Aorta (tissue), 5 donors: ENCODE measurements at regions not wholly inside any gene's neighbourhood (a gene's known extent, or its start where the extent isn't known, plus 50 kb on each side); places are given as distances from the start of the nearest gene placed in this dataset.

Source experiments
- ATAC-seq: fragments of 200-7000 bp; cut with Tn5 transposase; one replicate; pipeline ENCODE4 v1.9.1; 2022; ENCODE audit warnings: moderate library complexity; ENCODE audit not compliant: low FRiP score
- DNase-seq, 2 donors: peaks; one replicate each; pipeline ENCODE4 v3.0.0-alpha.2; 2020
- H3K27ac ChIP-seq, 2 donors: one replicate each; pipeline ENCODE4 v1.5.1; 2013; ENCODE audit warnings: low read length in 2 of 2, mild to moderate bottlenecking in 2 of 2, moderate library complexity in 2 of 2, control low read depth in 1 of 2, inconsistent platforms in 1 of 2, low read depth in 1 of 2
- H3K27me3 ChIP-seq, 2 donors: one replicate each; pipeline ENCODE4 v1.6.1; 2013; ENCODE audit warnings: control low read depth in 1 of 2, low read length in 1 of 2, mild to moderate bottlenecking in 1 of 2, moderate library complexity in 1 of 2; ENCODE audit not compliant: insufficient read depth in 2 of 2, control insufficient read depth in 1 of 2
- H3K36me3 ChIP-seq, 2 donors: one replicate each; pipeline ENCODE4 v1.6.1; 2013; ENCODE audit warnings: control low read depth in 1 of 2, low read length in 1 of 2, mild to moderate bottlenecking in 1 of 2; ENCODE audit not compliant: insufficient read depth in 2 of 2, control insufficient read depth in 1 of 2
- H3K4me1 ChIP-seq, 2 donors: one replicate each; pipeline ENCODE4 v1.6.1; 2013; ENCODE audit warnings: low read length in 2 of 2, control low read depth in 1 of 2, mild to moderate bottlenecking in 1 of 2, moderate library complexity in 1 of 2; ENCODE audit not compliant: insufficient read depth in 2 of 2, control insufficient read depth in 1 of 2
- H3K4me3 ChIP-seq, 2 donors: one replicate each; pipeline ENCODE4 v1.5.1; 2013; ENCODE audit warnings: low read length in 2 of 2, control low read depth in 1 of 2, mild to moderate bottlenecking in 1 of 2
- H3K9me3 ChIP-seq: one replicate; pipeline ENCODE4 v1.6.1; 2013; ENCODE audit warnings: mild to moderate bottlenecking, low read length; ENCODE audit not compliant: control insufficient read depth
- WGBS, 2 donors: extraction: QIAGEN DNeasy Blood & Tissue Kit; methylation state at CpG; one replicate each; pipeline ENCODE4 v1.1.7; 2013; 5-methylcytosine and 5-hydroxymethylcytosine counted together
- intact Hi-C, 2 donors: fragments of 100-400 bp; cut with DNase I; formaldehyde crosslinking; loops; one replicate each; pipeline versions ENCODE4 v1.14.2 to v1.15.0; 2022
- donor health status: healthy with polysubstance abuse.
- donor health status: Bipolar disorder and iron deficiency.
- donor health status: DM: no; HTN: no; CAD: no.
- donor health status: DM: no; HTN: no; CAD: no.
- donor health status: DM: yes; HTN: yes; CAD: no.

DNA sequence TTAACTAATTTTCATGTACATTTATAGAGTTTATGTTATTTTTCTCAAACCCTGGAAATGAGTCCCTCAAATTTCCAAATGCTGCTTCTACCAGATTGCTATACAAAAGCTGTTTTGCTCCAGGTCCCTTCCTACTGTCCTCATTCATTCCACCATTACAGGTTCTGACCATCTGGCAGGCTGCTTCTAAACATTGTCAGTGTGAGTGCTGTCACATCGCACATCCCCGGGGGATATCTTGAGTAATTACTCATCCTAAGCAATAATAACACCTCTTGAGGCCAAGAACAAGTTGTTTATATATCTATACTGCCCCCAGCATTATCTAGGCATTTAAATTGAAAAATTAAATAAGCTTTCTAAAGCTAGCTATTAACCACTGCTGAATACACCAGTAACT lies 1675.3 kb upstream of the CDH6 start:
- intact Hi-C loops, result no loop called here
- no peak overlapping the region for H3K4me3 ChIP-seq
- no peaks in the 10 kb centered on the region for H3K36me3 ChIP-seq
- no peaks in the 10 kb centered on the region for H3K27me3 ChIP-seq
- no peak for ATAC-seq
- DNase-seq, result no peak
- WGBS, 2 donors, result 62 to 65% methylated on average over 2 of the region's 2 CpGs
- H3K4me1 ChIP-seq, result no peaks in the 10 kb centered on the region
- H3K9me3 ChIP-seq, result no peaks in the 10 kb centered on the region
- no peak overlapping the region for H3K27ac ChIP-seq

DNA sequence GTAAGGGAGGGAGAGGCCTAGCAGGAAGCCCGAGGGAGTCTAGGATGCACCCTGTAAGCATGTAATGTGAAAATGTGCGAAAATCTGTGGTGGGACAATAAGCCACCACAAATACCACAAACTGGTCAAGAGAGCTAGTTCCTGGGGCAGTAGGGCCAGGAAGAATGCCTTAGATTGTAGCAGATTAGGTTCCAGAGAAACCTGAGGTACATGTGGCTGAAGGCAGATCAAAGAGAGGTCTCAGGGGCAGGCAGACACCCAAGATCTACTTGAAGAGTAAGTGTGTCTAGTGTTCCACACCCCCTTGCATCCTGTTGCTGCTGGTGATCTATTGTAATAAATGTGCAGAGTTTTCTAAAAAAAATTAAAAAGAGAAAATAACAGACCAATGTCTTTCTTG lies 1677.3 kb upstream of the CDH6 start:
- intact Hi-C loops, result no loop called here
- Histone ChIP-seq H3K4me3 (no peak overlapping the region), H3K4me1 (no peaks in the 10 kb centered on the region), H3K9me3 (no peaks in the 10 kb centered on the region), H3K27me3 (no peaks in the 10 kb centered on the region), H3K27ac (no peak overlapping the region), H3K36me3 (no peaks in the 10 kb centered on the region)
- no peak for DNase-seq
- no peak for ATAC-seq
- 79 to 87% methylated on average over 2 of the region's 2 CpGs for WGBS, 2 donors

DNA sequence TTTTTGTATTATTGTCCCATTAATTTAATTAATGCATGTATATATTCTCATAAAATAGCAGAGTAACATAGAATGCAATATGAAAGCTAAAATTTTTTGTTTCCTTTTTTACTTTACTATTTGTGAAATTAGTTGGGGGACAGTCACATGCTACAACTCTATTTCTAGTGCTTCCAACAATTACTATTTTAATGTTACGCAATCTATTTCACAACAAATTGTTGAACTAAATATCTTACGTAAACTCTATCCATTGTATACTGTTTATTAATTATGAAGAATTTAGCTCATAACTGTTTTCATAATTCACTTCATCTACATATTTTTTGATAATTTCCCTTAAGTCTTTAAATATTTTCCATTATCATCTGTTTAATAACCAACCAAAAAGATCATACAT lies 1685.4 kb upstream of the CDH6 start:
- no peak overlapping the region for H3K4me3 ChIP-seq
- intact Hi-C loops, result no loop called here
- H3K4me1 ChIP-seq, result no peaks in the 10 kb centered on the region
- H3K36me3 ChIP-seq, result no peaks in the 10 kb centered on the region
- WGBS, 2 donors, result 94 to 95% methylated on average over 2 of the region's 2 CpGs
- H3K27me3 ChIP-seq, result no peaks in the 10 kb centered on the region
- H3K27ac ChIP-seq, result no peak overlapping the region
- no peaks in the 10 kb centered on the region for H3K9me3 ChIP-seq
- DNase-seq, result no peak
- no peak for ATAC-seq

DNA sequence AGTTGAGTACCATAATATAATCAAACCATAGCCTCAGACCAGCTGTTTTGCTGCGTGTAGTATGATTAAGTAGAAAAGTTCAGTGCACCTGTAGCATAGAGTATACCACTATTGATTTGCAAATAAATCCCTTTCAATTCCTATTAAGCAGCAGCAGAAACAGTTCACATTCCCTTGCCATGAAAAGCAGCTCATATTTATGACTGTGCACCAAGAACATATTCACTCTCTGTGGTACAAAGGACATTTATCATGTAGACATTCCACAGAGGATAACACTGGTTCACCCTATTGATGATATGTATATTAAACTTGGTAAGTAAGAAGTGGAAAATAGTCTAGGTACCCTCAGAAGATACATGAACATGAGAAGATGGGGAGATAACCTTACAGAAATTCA lies 1689.1 kb upstream of the CDH6 start:
- H3K4me1 ChIP-seq, result no peaks in the 10 kb centered on the region
- WGBS, 2 donors, result 41 to 73% methylated on average over 1 of the region's 1 CpG

DNA sequence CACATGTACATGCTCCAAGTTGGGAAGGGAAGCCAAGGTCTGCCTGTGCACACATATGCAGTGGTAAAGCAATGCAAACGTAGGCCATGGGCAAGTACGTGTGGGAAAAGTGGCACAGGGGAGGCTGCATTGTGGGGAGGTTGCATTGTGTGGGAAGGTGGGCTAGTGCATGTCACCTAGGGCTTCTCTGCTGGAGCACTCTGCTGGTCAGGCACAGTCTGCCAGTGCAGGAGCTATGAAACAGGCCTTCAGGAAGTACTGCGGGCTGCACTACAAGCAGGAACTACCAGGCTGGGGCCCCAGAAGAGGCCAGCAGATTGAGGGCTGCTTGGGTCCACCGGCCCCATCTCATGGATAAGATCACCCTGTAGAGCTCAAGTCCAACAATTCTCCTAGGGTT lies 1694.6 kb upstream of the CDH6 start:
- WGBS, 2 donors, result 76 to 94% methylated on average over 4 of the region's 4 CpGs
- no peak overlapping the region for H3K27ac ChIP-seq
- DNase-seq (no peak), ATAC-seq (no peak)
- H3K27me3 ChIP-seq, result no peaks in the 10 kb centered on the region
- H3K4me3 ChIP-seq, result no peak overlapping the region
- intact Hi-C loops, result no loop called here
- no peaks in the 10 kb centered on the region for H3K36me3 ChIP-seq
- peaks cover 2% of the 10 kb centered on the region for H3K9me3 ChIP-seq
- H3K4me1 ChIP-seq, result no peaks in the 10 kb centered on the region

More for the DNA sequence above, 1689.1 kb upstream of the CDH6 start:
- intact Hi-C loops, result no loop called here
- Histone ChIP-seq H3K4me3 (no peak overlapping the region), H3K36me3 (no peaks in the 10 kb centered on the region), H3K27me3 (no peaks in the 10 kb centered on the region), H3K9me3 (no peaks in the 10 kb centered on the region), H3K27ac (no peak overlapping the region)
- ATAC-seq, result no peak
- DNase-seq, result no peak

DNA sequence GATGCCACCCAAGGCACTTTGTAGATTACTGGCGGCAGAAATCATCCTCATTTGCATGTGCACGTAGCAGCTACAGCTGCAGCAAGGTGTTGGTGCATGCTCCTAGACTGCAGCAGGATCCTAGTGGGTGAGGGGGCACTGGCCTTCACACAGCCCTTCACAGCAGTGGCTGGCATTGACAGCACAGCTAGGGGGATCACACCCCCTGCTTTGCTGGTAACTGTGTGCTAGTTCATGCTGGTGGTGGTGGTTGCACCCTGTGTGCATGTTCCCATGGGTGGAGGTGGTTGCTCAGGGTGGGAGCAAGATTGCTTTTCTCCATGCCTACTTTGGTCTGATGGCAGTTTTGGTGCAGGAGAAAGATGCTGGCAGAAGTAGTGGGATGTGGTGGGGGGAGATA lies 1695.1 kb upstream of the CDH6 start:
- Histone ChIP-seq H3K36me3 (no peaks in the 10 kb centered on the region), H3K4me3 (no peak overlapping the region), H3K9me3 (peaks cover 2% of the 10 kb centered on the region), H3K27ac (no peak overlapping the region), H3K4me1 (no peaks in the 10 kb centered on the region), H3K27me3 (no peaks in the 10 kb centered on the region)
- WGBS, 2 donors, result 80 to 83% methylated on average over 2 of the region's 2 CpGs
- intact Hi-C loops, result no loop called here
- peak in 1 of 2 donors; percentile 59 for DNase-seq
- no peak for ATAC-seq

DNA sequence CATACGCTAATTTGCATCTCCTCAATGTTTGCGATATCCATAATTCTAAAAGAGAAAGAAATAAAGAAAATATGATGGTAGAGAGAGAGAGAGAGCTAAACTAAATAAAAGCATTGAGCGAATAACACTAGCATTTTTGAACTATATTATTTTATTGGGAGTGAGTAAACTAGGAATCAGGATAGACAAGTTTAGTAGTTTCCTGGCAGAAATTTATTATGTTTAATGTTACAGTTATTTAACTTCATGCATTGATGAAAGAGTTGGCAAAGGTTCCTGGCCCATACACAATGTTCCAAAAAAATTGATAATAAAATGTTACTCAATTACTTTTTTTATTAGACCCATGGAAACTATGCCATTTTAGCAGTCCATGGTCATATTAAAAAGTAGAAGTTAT lies 1708.2 kb upstream of the CDH6 start:
- no peaks in the 10 kb centered on the region for H3K4me1 ChIP-seq
- H3K36me3 ChIP-seq, result no peaks in the 10 kb centered on the region
- DNase-seq (no peak), ATAC-seq (no peak)
- no peak overlapping the region for H3K4me3 ChIP-seq
- 92 to 96% methylated on average over 3 of the region's 3 CpGs for WGBS, 2 donors
- H3K27me3 ChIP-seq, result no peaks in the 10 kb centered on the region
- H3K27ac ChIP-seq, result no peak overlapping the region
- H3K9me3 ChIP-seq, result no peaks in the 10 kb centered on the region
- intact Hi-C loops, result no loop called here

DNA sequence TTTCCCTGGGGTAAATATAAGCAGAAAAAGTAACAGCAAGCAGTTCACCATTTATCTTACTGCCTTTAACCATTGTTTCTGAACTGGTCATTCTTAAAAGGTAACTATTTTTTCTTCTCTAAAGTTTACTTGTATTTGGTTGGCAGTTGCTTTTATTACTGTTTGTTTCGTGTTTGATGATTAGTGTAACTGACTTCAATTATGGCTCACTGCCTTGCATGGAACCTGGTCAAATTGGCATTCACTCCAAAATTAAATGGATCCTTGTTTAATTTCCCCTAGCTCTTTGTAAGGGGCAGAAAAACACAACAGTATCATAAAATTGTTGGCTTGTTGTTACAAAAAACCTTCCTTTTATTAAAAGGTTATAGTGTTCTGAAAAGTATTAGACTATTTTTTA lies 1723.9 kb upstream of the CDH6 start:
- H3K27ac ChIP-seq, result no peak overlapping the region
- WGBS, 2 donors, result 43 to 44% methylated on average over 1 of the region's 1 CpG
- no peaks in the 10 kb centered on the region for H3K27me3 ChIP-seq
- H3K36me3 ChIP-seq, result no peaks in the 10 kb centered on the region
- ATAC-seq (no peak), DNase-seq (no peak)
- no peak overlapping the region for H3K4me3 ChIP-seq
- no peaks in the 10 kb centered on the region for H3K4me1 ChIP-seq
- intact Hi-C loops, result no loop called here
- H3K9me3 ChIP-seq, result no peaks in the 10 kb centered on the region

DNA sequence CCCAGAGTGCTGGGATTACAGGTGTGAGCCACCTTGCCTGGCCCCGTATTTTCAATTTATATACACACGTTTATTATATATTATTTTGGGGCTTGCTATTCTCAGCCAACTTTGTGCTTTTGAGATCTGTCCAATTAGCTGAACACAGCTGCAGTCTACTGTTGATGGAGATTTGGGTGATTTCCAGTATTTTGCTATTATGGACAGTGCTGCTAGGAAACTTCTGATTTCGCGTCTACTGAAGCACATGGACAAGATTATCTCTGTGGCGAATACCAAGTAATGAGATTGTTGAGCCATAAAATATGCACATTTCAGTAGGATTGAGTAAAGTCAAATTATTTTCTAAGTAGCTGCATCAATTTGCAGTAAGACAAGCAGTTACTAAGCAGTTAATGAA lies 1731.2 kb upstream of the CDH6 start:
- H3K27ac ChIP-seq, result no peak overlapping the region
- intact Hi-C loops, result no loop called here
- DNase-seq (no peak), ATAC-seq (no peak)
- H3K36me3 ChIP-seq, result no peaks in the 10 kb centered on the region
- no peaks in the 10 kb centered on the region for H3K27me3 ChIP-seq
- H3K4me3 ChIP-seq, result no peak overlapping the region
- H3K9me3 ChIP-seq, result no peaks in the 10 kb centered on the region
- WGBS, 2 donors, result 33 to 63% methylated on average over 5 of the region's 5 CpGs
- H3K4me1 ChIP-seq, result no peaks in the 10 kb centered on the region
